ENCODE measurements at regions not wholly inside any gene's neighbourhood (a gene's known extent, or its start where the extent isn't known, plus 50 kb on each side); places are given as distances from the start of the nearest gene placed in this dataset.
A peak's percentile ranks its signal among the peaks of the same experiment; 100 is the strongest.

GRCh38 chr12:27179400-27180214 lies 64.5 kb upstream of the STK38L start:
- ATAC-seq: peak; percentile 98

GRCh38 chr12:27180906-27181505 lies 63.1 kb upstream of the STK38L start:
- no peak for ATAC-seq

GRCh38 chr12:27183342-27183741 lies 60.7 kb upstream of the STK38L start:
- no peak for ATAC-seq

GRCh38 chr12:27185234-27186021 lies 58.7 kb upstream of the STK38L start:
- peak; percentile 33 for ATAC-seq

GRCh38 chr12:27186022-27186839 lies 57.9 kb upstream of the STK38L start:
- ATAC-seq: no peak

- ATAC-seq: no peak
These were observed 56.4 kb upstream of the STK38L start for GRCh38 chr12:27187697-27188096.

GRCh38 chr12:27190761-27191160 lies 53.3 kb upstream of the STK38L start:
- no peak for ATAC-seq

GRCh38 chr12:27191531-27191930 lies 52.6 kb upstream of the STK38L start:
- ATAC-seq: no peak

- ATAC-seq: no peak
These were observed 51.8 kb upstream of the STK38L start for GRCh38 chr12:27192118-27192802.

GRCh38 chr12:27193106-27193505 lies 51.0 kb upstream of the STK38L start:
- ATAC-seq: no peak

GRCh38 chr12:27193854-27194544 lies 50.1 kb upstream of the STK38L start:
- no peak for ATAC-seq

All from esophagus mucosa (tissue), 1 donor.